ENCODE measurements at regions not wholly inside any gene's neighbourhood (a gene's known extent, or its start where the extent isn't known, plus 50 kb on each side); places are given as distances from the start of the nearest gene placed in this dataset.

DNA sequence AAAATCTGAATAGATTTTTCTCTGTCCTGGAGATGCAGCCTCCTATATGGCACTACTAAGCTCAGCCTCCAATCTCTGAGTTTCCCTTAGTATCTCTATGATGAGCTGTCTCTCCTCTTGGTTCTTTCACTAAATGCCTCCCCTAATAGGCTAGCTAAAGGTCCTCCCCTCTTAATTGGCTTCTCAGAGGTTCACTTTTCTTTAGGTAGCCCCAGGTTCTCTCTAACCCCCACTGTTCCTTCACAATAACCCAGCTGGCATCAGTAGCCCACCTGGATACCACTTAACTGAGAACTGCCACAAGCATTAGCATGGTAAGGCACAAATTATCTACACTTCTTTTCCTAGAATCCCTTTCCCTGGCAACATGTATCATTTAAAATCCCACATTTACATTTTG lies 523.2 kb downstream of the IGSF11 start:
- no peak for TF ChIP-seq POLR2AphosphoS5 (IDR thresholded peaks at IDR 0.05; ENCODE audit: low read depth, low read length)
- no peak for TF ChIP-seq REST (IDR thresholded peaks at IDR 0.05; ENCODE audit: insufficient read depth in 1 of 2, low read depth in 2 of 2, low read length in 2 of 2)
- TF ChIP-seq TAF1 (IDR thresholded peaks at IDR 0.05; ENCODE audit: borderline replicate concordance, insufficient read depth, low read length), result no peak
- no peak for TF ChIP-seq SIN3A (IDR thresholded peaks at IDR 0.05; ENCODE audit: borderline replicate concordance, insufficient read depth, low read length)
- TF ChIP-seq FOXP2 (optimal IDR thresholded peaks at IDR 0.05; ENCODE audit: borderline replicate concordance, extremely low read depth, extremely low read length, insufficient read depth), result no peak

Measured in PFSK-1 (cell line).